Lower lobe of right lung (tissue), 2 donors: ENCODE measurements at regions not wholly inside any gene's neighbourhood (a gene's known extent, or its start where the extent isn't known, plus 50 kb on each side); places are given as distances from the start of the nearest gene placed in this dataset.

Source experiments
- ATAC-seq, 2 donors: fragments of 200-7000 bp; cut with Tn5 transposase; one replicate each; pipeline ENCODE4 v1.9.1; 2020 to 2022; ENCODE audit warnings: mild to moderate bottlenecking in 2 of 2, moderate library complexity in 2 of 2
- DNase-seq: peaks from one replicate; pipeline ENCODE4 v3.0.0-alpha.2; 2020
- H3K27ac ChIP-seq: fragments of 200-600 bp; one replicate; pipeline ENCODE4 v1.8.0; 2022
- H3K27me3 ChIP-seq: fragments of 200-600 bp; one replicate; pipeline ENCODE4 v1.8.0; 2022; ENCODE audit warnings: low read depth
- H3K36me3 ChIP-seq: fragments of 200-600 bp; one replicate; pipeline ENCODE4 v1.8.0; 2022; ENCODE audit warnings: mild to moderate bottlenecking
- H3K4me1 ChIP-seq: fragments of 200-600 bp; one replicate; pipeline ENCODE4 v1.8.0; 2022
- H3K4me3 ChIP-seq: fragments of 200-600 bp; one replicate; pipeline ENCODE4 v1.8.0; 2022; ENCODE audit warnings: mild to moderate bottlenecking
- H3K9me3 ChIP-seq: fragments of 200-600 bp; one replicate; pipeline ENCODE4 v1.8.0; 2022
- CTCF ChIP-seq: fragments of 200-600 bp; IDR thresholded peaks from one replicate; pipeline ENCODE4 v1.8.0; 2022; ENCODE audit warnings: antibody characterized with exemption, mild to moderate bottlenecking
- intact Hi-C: fragments of 100-400 bp; cut with DNase I; formaldehyde crosslinking; loops from one replicate; pipeline ENCODE4 v1.11.0; 2022
- donor health status: DM: no; HTN: yes; CAD: no; lungs with severe emphysema.

GRCh38 chr2:78615956-78616355, 409.5 kb upstream of the REG3G start:
- Histone ChIP-seq H3K4me3 (no peak overlapping the region), H3K27me3 (no peaks in the 10 kb centered on the region), H3K36me3 (no peaks in the 10 kb centered on the region), H3K9me3 (no peaks in the 10 kb centered on the region), H3K4me1 (no peaks in the 10 kb centered on the region), H3K27ac (no peak overlapping the region)
- no peak for TF ChIP-seq CTCF
- no peak for DNase-seq
- ATAC-seq, result no peak
- intact Hi-C loops, result no loop called here

- Histone ChIP-seq H3K4me3 (no peak overlapping the region), H3K27ac (no peak overlapping the region), H3K27me3 (no peaks in the 10 kb centered on the region), H3K9me3 (no peaks in the 10 kb centered on the region), H3K36me3 (no peaks in the 10 kb centered on the region), H3K4me1 (no peaks in the 10 kb centered on the region)
- intact Hi-C loops, result no loop called here
- ATAC-seq (no peak), DNase-seq (no peak)
- no peak for TF ChIP-seq CTCF
These were observed 391.1 kb upstream of the REG3G start for GRCh38 chr2:78634425-78634824.

GRCh38 chr2:78644854-78645253, 380.6 kb upstream of the REG3G start:
- intact Hi-C loops, result no loop called here
- no peaks in the 10 kb centered on the region for H3K4me1 ChIP-seq
- no peak for DNase-seq
- H3K4me3 ChIP-seq, result no peak overlapping the region
- H3K27me3 ChIP-seq, result no peaks in the 10 kb centered on the region
- no peak for ATAC-seq
- no peak overlapping the region for H3K27ac ChIP-seq
- no peaks in the 10 kb centered on the region for H3K36me3 ChIP-seq
- TF ChIP-seq CTCF, result no peak
- H3K9me3 ChIP-seq, result no peaks in the 10 kb centered on the region

GRCh38 chr2:78646533-78647364, 378.8 kb upstream of the REG3G start:
- Histone ChIP-seq H3K36me3 (no peaks in the 10 kb centered on the region), H3K4me1 (no peaks in the 10 kb centered on the region), H3K27me3 (no peaks in the 10 kb centered on the region), H3K27ac (no peak overlapping the region), H3K4me3 (no peak overlapping the region), H3K9me3 (no peaks in the 10 kb centered on the region)
- DNase-seq, result no peak
- no peak for ATAC-seq
- intact Hi-C loops, result no loop called here
- no peak for TF ChIP-seq CTCF

- no peak overlapping the region for H3K27ac ChIP-seq
- ATAC-seq, result no peak
- H3K4me1 ChIP-seq, result no peaks in the 10 kb centered on the region
- H3K27me3 ChIP-seq, result no peaks in the 10 kb centered on the region
- H3K4me3 ChIP-seq, result no peak overlapping the region
- no peaks in the 10 kb centered on the region for H3K9me3 ChIP-seq
- H3K36me3 ChIP-seq, result no peaks in the 10 kb centered on the region
- no peak for DNase-seq
- TF ChIP-seq CTCF, result no peak
- intact Hi-C loops, result no loop called here
These were observed 376.9 kb upstream of the REG3G start for GRCh38 chr2:78648558-78648957.
